Thyroid gland (tissue), 4 donors: ENCODE measurements at regions not wholly inside any gene's neighbourhood (a gene's known extent, or its start where the extent isn't known, plus 50 kb on each side); places are given as distances from the start of the nearest gene placed in this dataset.

Experiments
- POLR2A ChIP-seq, 2 donors: fragments of 450-650 bp; IDR thresholded peaks; one replicate each; pipeline ENCODE4 v1.6.1; 2017; ENCODE audit warnings: antibody characterized with exemption in 2 of 2, mild to moderate bottlenecking in 2 of 2, moderate library complexity in 1 of 2
- TF ChIP-seq, protein P1 (sequence below), 6 experiments: fragments of 200-600 bp in 3 of 6; fragments of 450-650 bp in 3 of 6; sonication (generic) in 3 of 6; IDR thresholded peaks; one replicate each; pipeline ENCODE4 v1.5.1; 2016 to 2019; ENCODE audit warnings: antibody characterized with exemption in 6 of 6, mild to moderate bottlenecking in 2 of 6, inconsistent platforms in 1 of 6, moderate library complexity in 1 of 6

DNA sequence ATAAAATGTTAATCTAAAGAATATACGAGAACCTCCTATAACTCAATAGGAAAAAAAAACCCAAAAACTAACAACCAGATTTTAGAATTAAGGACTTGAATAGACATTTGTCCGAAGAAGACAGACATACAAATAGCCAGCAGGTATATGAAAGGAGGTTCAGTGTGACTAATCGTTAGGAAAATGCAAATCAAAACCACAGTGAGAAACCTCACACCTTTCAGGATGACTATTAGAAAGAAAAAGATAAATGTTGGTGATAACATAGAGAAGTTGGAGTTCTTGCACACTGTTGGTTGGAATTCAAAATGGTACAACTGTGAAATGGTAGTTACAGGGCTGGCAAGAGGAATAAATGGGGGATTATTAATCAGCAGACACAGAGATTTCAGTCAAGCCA lies 339.0 kb downstream of the TMEM114 start:
- TF ChIP-seq, protein P1, sequence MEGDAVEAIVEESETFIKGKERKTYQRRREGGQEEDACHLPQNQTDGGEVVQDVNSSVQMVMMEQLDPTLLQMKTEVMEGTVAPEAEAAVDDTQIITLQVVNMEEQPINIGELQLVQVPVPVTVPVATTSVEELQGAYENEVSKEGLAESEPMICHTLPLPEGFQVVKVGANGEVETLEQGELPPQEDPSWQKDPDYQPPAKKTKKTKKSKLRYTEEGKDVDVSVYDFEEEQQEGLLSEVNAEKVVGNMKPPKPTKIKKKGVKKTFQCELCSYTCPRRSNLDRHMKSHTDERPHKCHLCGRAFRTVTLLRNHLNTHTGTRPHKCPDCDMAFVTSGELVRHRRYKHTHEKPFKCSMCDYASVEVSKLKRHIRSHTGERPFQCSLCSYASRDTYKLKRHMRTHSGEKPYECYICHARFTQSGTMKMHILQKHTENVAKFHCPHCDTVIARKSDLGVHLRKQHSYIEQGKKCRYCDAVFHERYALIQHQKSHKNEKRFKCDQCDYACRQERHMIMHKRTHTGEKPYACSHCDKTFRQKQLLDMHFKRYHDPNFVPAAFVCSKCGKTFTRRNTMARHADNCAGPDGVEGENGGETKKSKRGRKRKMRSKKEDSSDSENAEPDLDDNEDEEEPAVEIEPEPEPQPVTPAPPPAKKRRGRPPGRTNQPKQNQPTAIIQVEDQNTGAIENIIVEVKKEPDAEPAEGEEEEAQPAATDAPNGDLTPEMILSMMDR (IDR thresholded peaks at IDR 0.05), result no peak
- no peak for TF ChIP-seq POLR2A (IDR thresholded peaks at IDR 0.05)
